Liver (tissue), 8 donors: ENCODE measurements at regions not wholly inside any gene's neighbourhood (a gene's known extent, or its start where the extent isn't known, plus 50 kb on each side); places are given as distances from the start of the nearest gene placed in this dataset.

ENCODE experiments used
- DNase-seq: peaks from one replicate; pipeline ENCODE4 v3.0.0-alpha.2; 2017; ENCODE audit warnings: low spot score
- H3K27ac ChIP-seq, 2 donors: one replicate each; pipeline ENCODE4 v1.7.0; 2013; ENCODE audit warnings: inconsistent platforms in 2 of 2, low read length in 2 of 2, control low read depth in 1 of 2, low read depth in 1 of 2, mild to moderate bottlenecking in 1 of 2
- H3K27me3 ChIP-seq, 4 donors: one replicate each; pipeline versions ENCODE4 v1.6.1 to v1.7.0; 2013; ENCODE audit warnings: low read length in 3 of 4, inconsistent platforms in 1 of 4, mild to moderate bottlenecking in 1 of 4, moderate library complexity in 1 of 4; ENCODE audit not compliant: control insufficient read depth in 4 of 4, insufficient read depth in 4 of 4
- H3K36me3 ChIP-seq, 4 donors: one replicate each; pipeline versions ENCODE4 v1.6.1 to v1.7.0; 2013; ENCODE audit warnings: low read length in 3 of 4, mild to moderate bottlenecking in 3 of 4, low read depth in 1 of 4, moderate library complexity in 1 of 4; ENCODE audit not compliant: control insufficient read depth in 4 of 4, insufficient read depth in 3 of 4
- H3K4me1 ChIP-seq, 4 donors: one replicate each; pipeline versions ENCODE4 v1.6.1 to v1.7.0; 2013; ENCODE audit warnings: low read length in 3 of 4, mild to moderate bottlenecking in 3 of 4, moderate library complexity in 1 of 4; ENCODE audit not compliant: control insufficient read depth in 4 of 4, insufficient read depth in 4 of 4
- H3K4me3 ChIP-seq, 3 donors: one replicate each; pipeline versions ENCODE4 v1.6.1 to v1.7.0; 2013; ENCODE audit warnings: low read length in 3 of 3, control low read depth in 1 of 3, low read depth in 1 of 3, mild to moderate bottlenecking in 1 of 3
- H3K9ac ChIP-seq, 2 donors: one replicate each; pipeline ENCODE4 v1.7.0; 2013; ENCODE audit warnings: low read length in 2 of 2, mild to moderate bottlenecking in 2 of 2, moderate library complexity in 2 of 2, control low read depth in 1 of 2, low read depth in 1 of 2
- H3K9me3 ChIP-seq, 4 donors: one replicate each; pipeline versions ENCODE4 v1.6.1 to v1.7.0; 2013; ENCODE audit warnings: low read length in 3 of 4; ENCODE audit not compliant: control insufficient read depth in 4 of 4
- ATF3 ChIP-seq: IDR thresholded peaks from 2 replicates; pipeline ENCODE4 v1.6.1; 2016; ENCODE audit warnings: antibody characterized with exemption
- FOXA1 ChIP-seq: IDR thresholded peaks from 2 replicates; pipeline ENCODE4 v1.6.1; 2016; ENCODE audit warnings: antibody characterized with exemption
- FOXA2 ChIP-seq: IDR thresholded peaks from 2 replicates; pipeline ENCODE4 v1.6.1; 2016; ENCODE audit warnings: antibody characterized with exemption
- GABPA ChIP-seq, 2 donors: IDR thresholded peaks in 1 of 2; conservative IDR thresholded peaks in 1 of 2; 2 replicates each; pipeline ENCODE4 v1.6.1; 2016; ENCODE audit warnings: antibody characterized with exemption in 2 of 2, mild to moderate bottlenecking in 1 of 2, moderate library complexity in 1 of 2
- HNF4A ChIP-seq, 2 donors: conservative IDR thresholded peaks; 2 replicates each; pipeline ENCODE4 v1.6.1; 2016; ENCODE audit warnings: antibody characterized with exemption in 2 of 2, mild to moderate bottlenecking in 2 of 2
- HNF4G ChIP-seq: IDR thresholded peaks from 2 replicates; pipeline ENCODE4 v1.6.1; 2016; ENCODE audit warnings: antibody characterized with exemption
- JUND ChIP-seq, 2 donors: IDR thresholded peaks; 2 replicates each; pipeline ENCODE4 v1.6.1; 2016; ENCODE audit warnings: antibody characterized with exemption in 2 of 2
- NR2F2 ChIP-seq: IDR thresholded peaks from 2 replicates; pipeline ENCODE4 v1.6.1; 2016; ENCODE audit warnings: antibody characterized with exemption
- RAD21 ChIP-seq, 2 donors: IDR thresholded peaks; 2 replicates each; pipeline ENCODE4 v1.6.1; 2016; ENCODE audit warnings: antibody characterized with exemption in 2 of 2, mild to moderate bottlenecking in 2 of 2
- RXRA ChIP-seq, 2 donors: IDR thresholded peaks; 2 replicates each; pipeline ENCODE4 v1.6.1; 2017 to 2018; ENCODE audit warnings: antibody characterized with exemption in 2 of 2, mild to moderate bottlenecking in 1 of 2
- SP1 ChIP-seq: IDR thresholded peaks from 2 replicates; pipeline ENCODE4 v1.6.1; 2018; ENCODE audit warnings: antibody characterized with exemption, mild to moderate bottlenecking
- TAF1 ChIP-seq: conservative IDR thresholded peaks from 2 replicates; pipeline ENCODE4 v1.6.1; 2016; ENCODE audit warnings: antibody characterized with exemption, mild to moderate bottlenecking
- YY1 ChIP-seq: IDR thresholded peaks from 2 replicates; pipeline ENCODE4 v1.6.1; 2016; ENCODE audit warnings: antibody characterized with exemption, mild to moderate bottlenecking
- whole genome bisulfite sequencing: extraction: QIAGEN DNeasy Blood & Tissue Kit; methylation state at CpG from one replicate; pipeline ENCODE4 v1.1.7; 2013; 5-methylcytosine and 5-hydroxymethylcytosine counted together
- TF ChIP-seq, protein P1 (sequence below): fragments of 150-350 bp; IDR thresholded peaks from 2 replicates; pipeline ENCODE4 v1.5.1; 2017; ENCODE audit warnings: improper control_type of control experiment, low read depth, low read length; ENCODE audit not compliant: missing input control
- TF ChIP-seq, protein P2 (sequence below): IDR thresholded peaks from 2 replicates; pipeline ENCODE4 v1.6.1; 2016; ENCODE audit warnings: antibody characterized with exemption, mild to moderate bottlenecking
- TF ChIP-seq, protein P3 (sequence below): IDR thresholded peaks from 2 replicates; pipeline ENCODE4 v1.6.1; 2016; ENCODE audit warnings: antibody characterized with exemption
- donor health status: healthy.
- donor health status: healthy.
- donor health status: healthy.
- donor health status: healthy.
- donor health status: healthy.

DNA sequence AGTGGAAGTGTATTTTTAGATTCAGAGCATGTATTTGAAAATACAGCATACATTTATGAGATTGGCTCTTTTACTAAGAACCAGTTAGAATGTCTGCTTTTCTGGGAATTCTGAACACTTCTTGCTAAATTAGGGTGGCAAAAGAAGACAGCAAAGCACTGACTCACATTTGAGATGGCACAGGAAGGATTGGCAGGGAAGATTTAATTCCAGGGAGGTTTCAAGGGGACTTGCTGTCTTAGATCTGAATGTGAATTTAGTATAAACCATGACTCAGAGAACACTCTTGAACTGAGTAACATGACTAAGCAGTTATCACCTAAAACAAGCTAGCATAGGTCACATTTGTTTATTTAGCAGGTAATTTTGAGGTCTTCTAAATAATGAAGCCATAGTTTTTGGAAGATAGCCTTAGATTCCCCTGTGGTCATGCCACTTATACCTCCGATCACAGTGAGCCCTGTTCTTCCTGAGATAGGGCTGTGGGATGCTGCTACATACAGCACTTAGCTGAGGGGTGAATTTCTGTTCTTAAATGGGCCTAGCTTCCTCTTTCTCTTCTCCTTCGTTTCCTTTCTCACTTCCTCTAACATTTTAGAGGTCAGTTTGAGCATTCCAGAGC is 173.8 kb downstream of the PCSK1 start (continued):
- TF ChIP-seq, protein P1, sequence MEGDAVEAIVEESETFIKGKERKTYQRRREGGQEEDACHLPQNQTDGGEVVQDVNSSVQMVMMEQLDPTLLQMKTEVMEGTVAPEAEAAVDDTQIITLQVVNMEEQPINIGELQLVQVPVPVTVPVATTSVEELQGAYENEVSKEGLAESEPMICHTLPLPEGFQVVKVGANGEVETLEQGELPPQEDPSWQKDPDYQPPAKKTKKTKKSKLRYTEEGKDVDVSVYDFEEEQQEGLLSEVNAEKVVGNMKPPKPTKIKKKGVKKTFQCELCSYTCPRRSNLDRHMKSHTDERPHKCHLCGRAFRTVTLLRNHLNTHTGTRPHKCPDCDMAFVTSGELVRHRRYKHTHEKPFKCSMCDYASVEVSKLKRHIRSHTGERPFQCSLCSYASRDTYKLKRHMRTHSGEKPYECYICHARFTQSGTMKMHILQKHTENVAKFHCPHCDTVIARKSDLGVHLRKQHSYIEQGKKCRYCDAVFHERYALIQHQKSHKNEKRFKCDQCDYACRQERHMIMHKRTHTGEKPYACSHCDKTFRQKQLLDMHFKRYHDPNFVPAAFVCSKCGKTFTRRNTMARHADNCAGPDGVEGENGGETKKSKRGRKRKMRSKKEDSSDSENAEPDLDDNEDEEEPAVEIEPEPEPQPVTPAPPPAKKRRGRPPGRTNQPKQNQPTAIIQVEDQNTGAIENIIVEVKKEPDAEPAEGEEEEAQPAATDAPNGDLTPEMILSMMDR = no peak

DNA sequence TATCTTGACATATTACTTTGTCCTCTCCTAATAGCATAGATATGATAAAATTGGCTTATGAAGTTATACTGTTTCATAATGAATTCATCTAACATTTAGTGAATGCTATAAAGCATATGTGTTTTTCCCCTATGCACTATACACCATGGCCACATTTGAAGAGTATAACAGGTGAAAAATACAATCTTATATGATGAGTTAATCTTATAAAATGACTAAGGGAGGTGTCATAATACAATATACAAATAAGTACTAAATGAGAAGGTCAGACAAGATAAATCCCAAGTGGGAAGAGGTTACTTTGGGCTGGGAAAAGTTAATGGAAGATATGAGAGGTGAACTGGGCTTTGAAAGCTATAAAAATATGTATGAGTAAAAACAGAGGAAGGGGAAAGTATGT is 174.4 kb downstream of the PCSK1 start:
- no peak overlapping the region for H3K27ac ChIP-seq
- no peaks in the 10 kb centered on the region for H3K36me3 ChIP-seq
- no peak overlapping the region for H3K4me3 ChIP-seq
- H3K4me1 ChIP-seq = peaks cover 3 to 6% (median 5%) of the 10 kb centered on the region in 4 donors
- no peak for TF ChIP-seq ATF3
- no peak for TF ChIP-seq YY1
- TF ChIP-seq RXRA (IDR thresholded peaks at IDR 0.05) = no peak
- TF ChIP-seq, protein P2, sequence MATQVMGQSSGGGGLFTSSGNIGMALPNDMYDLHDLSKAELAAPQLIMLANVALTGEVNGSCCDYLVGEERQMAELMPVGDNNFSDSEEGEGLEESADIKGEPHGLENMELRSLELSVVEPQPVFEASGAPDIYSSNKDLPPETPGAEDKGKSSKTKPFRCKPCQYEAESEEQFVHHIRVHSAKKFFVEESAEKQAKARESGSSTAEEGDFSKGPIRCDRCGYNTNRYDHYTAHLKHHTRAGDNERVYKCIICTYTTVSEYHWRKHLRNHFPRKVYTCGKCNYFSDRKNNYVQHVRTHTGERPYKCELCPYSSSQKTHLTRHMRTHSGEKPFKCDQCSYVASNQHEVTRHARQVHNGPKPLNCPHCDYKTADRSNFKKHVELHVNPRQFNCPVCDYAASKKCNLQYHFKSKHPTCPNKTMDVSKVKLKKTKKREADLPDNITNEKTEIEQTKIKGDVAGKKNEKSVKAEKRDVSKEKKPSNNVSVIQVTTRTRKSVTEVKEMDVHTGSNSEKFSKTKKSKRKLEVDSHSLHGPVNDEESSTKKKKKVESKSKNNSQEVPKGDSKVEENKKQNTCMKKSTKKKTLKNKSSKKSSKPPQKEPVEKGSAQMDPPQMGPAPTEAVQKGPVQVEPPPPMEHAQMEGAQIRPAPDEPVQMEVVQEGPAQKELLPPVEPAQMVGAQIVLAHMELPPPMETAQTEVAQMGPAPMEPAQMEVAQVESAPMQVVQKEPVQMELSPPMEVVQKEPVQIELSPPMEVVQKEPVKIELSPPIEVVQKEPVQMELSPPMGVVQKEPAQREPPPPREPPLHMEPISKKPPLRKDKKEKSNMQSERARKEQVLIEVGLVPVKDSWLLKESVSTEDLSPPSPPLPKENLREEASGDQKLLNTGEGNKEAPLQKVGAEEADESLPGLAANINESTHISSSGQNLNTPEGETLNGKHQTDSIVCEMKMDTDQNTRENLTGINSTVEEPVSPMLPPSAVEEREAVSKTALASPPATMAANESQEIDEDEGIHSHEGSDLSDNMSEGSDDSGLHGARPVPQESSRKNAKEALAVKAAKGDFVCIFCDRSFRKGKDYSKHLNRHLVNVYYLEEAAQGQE = no peak
- TF ChIP-seq HNF4G = no peak
- no peak for TF ChIP-seq NR2F2
- no peak for TF ChIP-seq FOXA1
- TF ChIP-seq, protein P3, sequence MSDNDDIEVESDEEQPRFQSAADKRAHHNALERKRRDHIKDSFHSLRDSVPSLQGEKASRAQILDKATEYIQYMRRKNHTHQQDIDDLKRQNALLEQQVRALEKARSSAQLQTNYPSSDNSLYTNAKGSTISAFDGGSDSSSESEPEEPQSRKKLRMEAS = no peak
- no peak for TF ChIP-seq HNF4A (conservative IDR thresholded peaks at IDR 0.05)
- no peak for TF ChIP-seq FOXA2
- no peak for DNase-seq
- H3K9ac ChIP-seq = no peak overlapping the region
- H3K9me3 ChIP-seq = no peaks in the 10 kb centered on the region
- H3K27me3 ChIP-seq = no peaks in the 10 kb centered on the region

GRCh38 chr5:96257904-96258303 is 175.1 kb downstream of the PCSK1 start:
- Histone ChIP-seq H3K4me1 (peaks cover 3 to 6% (median 5%) of the 10 kb centered on the region in 4 donors), H3K27me3 (no peaks in the 10 kb centered on the region), H3K4me3 (no peak overlapping the region), H3K36me3 (no peaks in the 10 kb centered on the region), H3K9ac (no peak overlapping the region), H3K9me3 (no peaks in the 10 kb centered on the region), H3K27ac (no peak overlapping the region)
- 90% methylated on average over 2 of the region's 2 CpGs for WGBS
- no peak for DNase-seq
- no peak for TF ChIP-seq YY1
- TF ChIP-seq GABPA (IDR thresholded peaks at IDR 0.05 in 1 of 2, conservative IDR thresholded peaks at IDR 0.05 in 1 of 2) = no peak
- TF ChIP-seq RXRA (IDR thresholded peaks at IDR 0.05) = no peak
- no peak for TF ChIP-seq FOXA2
- no peak for TF ChIP-seq TAF1
- TF ChIP-seq HNF4G = no peak
- TF ChIP-seq, protein P2 = no peak
- TF ChIP-seq, protein P1 = no peak
- TF ChIP-seq RAD21 (IDR thresholded peaks at IDR 0.05) = no peak
- no peak for TF ChIP-seq NR2F2
- no peak for TF ChIP-seq SP1
- TF ChIP-seq FOXA1 = no peak
- TF ChIP-seq, protein P3 = no peak
- TF ChIP-seq JUND (IDR thresholded peaks at IDR 0.05) = no peak
